Neural progenitor cell (in vitro differentiated cells): ENCODE measurements at regions not wholly inside any gene's neighbourhood (a gene's known extent, or its start where the extent isn't known, plus 50 kb on each side); places are given as distances from the start of the nearest gene placed in this dataset.

ENCODE experiments used
- EZH2 ChIP-seq: fragments of 200-600 bp; sonication (generic); IDR thresholded peaks from 2 replicates; pipeline ENCODE4 v1.6.1; 2017; ENCODE audit warnings: antibody characterized with exemption, mild to moderate bottlenecking, moderate library complexity
- EZH2phosphoT487 ChIP-seq: fragments of 200-600 bp; sonication (generic); IDR thresholded peaks from 2 replicates; pipeline ENCODE4 v1.6.1; 2017; ENCODE audit warnings: antibody characterized with exemption
- TF ChIP-seq, protein P1 (sequence below): fragments of 200-600 bp; sonication (generic); IDR thresholded peaks from 2 replicates; pipeline ENCODE4 v1.5.1; 2017; ENCODE audit warnings: antibody characterized with exemption, mild to moderate bottlenecking

- TF ChIP-seq, protein P1, sequence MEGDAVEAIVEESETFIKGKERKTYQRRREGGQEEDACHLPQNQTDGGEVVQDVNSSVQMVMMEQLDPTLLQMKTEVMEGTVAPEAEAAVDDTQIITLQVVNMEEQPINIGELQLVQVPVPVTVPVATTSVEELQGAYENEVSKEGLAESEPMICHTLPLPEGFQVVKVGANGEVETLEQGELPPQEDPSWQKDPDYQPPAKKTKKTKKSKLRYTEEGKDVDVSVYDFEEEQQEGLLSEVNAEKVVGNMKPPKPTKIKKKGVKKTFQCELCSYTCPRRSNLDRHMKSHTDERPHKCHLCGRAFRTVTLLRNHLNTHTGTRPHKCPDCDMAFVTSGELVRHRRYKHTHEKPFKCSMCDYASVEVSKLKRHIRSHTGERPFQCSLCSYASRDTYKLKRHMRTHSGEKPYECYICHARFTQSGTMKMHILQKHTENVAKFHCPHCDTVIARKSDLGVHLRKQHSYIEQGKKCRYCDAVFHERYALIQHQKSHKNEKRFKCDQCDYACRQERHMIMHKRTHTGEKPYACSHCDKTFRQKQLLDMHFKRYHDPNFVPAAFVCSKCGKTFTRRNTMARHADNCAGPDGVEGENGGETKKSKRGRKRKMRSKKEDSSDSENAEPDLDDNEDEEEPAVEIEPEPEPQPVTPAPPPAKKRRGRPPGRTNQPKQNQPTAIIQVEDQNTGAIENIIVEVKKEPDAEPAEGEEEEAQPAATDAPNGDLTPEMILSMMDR = peak; percentile 47
- TF ChIP-seq EZH2 (no peak), EZH2phosphoT487 (no peak)
These were observed 1320.5 kb upstream of the SEL1L start for GRCh38 chr14:82854131-82854530.
